ENCODE measurements at regions not wholly inside any gene's neighbourhood (a gene's known extent, or its start where the extent isn't known, plus 50 kb on each side); places are given as distances from the start of the nearest gene placed in this dataset.

- TF ChIP-seq CTCF (IDR thresholded peaks at IDR 0.05) (no peak), EZH2phosphoT487 (IDR thresholded peaks at IDR 0.05) (no peak)
These were observed 423.4 kb upstream of the MGMT start for GRCh38 chr10:129043691-129044090.
